ENCODE measurements at regions not wholly inside any gene's neighbourhood (a gene's known extent, or its start where the extent isn't known, plus 50 kb on each side); places are given as distances from the start of the nearest gene placed in this dataset.

DNA sequence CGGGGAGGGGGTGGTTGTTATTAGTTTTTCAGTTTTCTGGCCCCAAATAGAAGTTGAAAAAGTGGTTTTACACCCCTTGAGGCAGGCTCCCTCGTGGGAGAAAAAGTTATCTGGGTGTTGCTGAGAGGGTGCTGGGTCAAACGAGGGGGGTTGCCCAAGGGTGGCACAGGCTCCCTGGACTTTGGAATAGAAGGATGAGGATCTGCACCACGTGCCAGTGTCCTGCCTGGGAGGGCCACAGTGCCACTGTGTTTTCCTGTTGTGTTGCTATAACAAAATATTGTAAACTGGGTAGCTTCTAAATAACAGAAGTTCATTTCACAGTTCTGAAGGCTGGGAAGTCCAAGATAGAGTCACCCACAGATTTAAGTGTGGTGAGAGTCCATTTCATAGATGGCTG, 181.9 kb downstream of the CXCL12 start:
- H3K27me3 ChIP-seq (ENCODE audit: control insufficient read depth, extremely low read depth, insufficient read depth, low read length), result peaks cover 2% of the 10 kb centered on the region
- no peak for DNase-seq (ENCODE audit: low read depth, low spot score)
- no peaks in the 10 kb centered on the region for H4K20me1 ChIP-seq (ENCODE audit: control insufficient read depth, extremely low read depth, insufficient read depth, low read length)
- TF ChIP-seq EZH2 (IDR thresholded peaks at IDR 0.05; ENCODE audit: low read length), result no peak
- TF ChIP-seq, protein P1, sequence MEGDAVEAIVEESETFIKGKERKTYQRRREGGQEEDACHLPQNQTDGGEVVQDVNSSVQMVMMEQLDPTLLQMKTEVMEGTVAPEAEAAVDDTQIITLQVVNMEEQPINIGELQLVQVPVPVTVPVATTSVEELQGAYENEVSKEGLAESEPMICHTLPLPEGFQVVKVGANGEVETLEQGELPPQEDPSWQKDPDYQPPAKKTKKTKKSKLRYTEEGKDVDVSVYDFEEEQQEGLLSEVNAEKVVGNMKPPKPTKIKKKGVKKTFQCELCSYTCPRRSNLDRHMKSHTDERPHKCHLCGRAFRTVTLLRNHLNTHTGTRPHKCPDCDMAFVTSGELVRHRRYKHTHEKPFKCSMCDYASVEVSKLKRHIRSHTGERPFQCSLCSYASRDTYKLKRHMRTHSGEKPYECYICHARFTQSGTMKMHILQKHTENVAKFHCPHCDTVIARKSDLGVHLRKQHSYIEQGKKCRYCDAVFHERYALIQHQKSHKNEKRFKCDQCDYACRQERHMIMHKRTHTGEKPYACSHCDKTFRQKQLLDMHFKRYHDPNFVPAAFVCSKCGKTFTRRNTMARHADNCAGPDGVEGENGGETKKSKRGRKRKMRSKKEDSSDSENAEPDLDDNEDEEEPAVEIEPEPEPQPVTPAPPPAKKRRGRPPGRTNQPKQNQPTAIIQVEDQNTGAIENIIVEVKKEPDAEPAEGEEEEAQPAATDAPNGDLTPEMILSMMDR (optimal IDR thresholded peaks at IDR 0.05 in 1 of 3, IDR thresholded peaks at IDR 0.05 in 1 of 3, conservative IDR thresholded peaks at IDR 0.05 in 1 of 3; ENCODE audit: extremely low read depth in 1 of 3, insufficient read depth in 2 of 3, low read length in 3 of 3), result no peak
- H3K9me1 ChIP-seq (ENCODE audit: control insufficient read depth, extremely low read depth, insufficient read depth, low read length), result no peaks in the 10 kb centered on the region
- H3K9me3 ChIP-seq (ENCODE audit: control insufficient read depth, low read depth, low read length), result no peaks in the 10 kb centered on the region
- H2AFZ ChIP-seq (ENCODE audit: control insufficient read depth, low read length), result no peak overlapping the region
- no peaks in the 10 kb centered on the region for H3K79me2 ChIP-seq (ENCODE audit: control insufficient read depth, insufficient read depth, low read length)
- no peak for FAIRE-seq
- H3K4me1 ChIP-seq (ENCODE audit: control insufficient read depth, extremely low read depth, insufficient read depth, low read length), result no peaks in the 10 kb centered on the region
- dilution Hi-C loops (cut with MboI; ENCODE audit: extremely low pct_ligation_motif_present, low sequenced_read_pairs), result no loop called here
- no peak overlapping the region for H3K9ac ChIP-seq (ENCODE audit: control insufficient read depth, extremely low read depth, insufficient read depth, low read length)
- H3K4me2 ChIP-seq (ENCODE audit: control insufficient read depth, extremely low read depth, insufficient read depth, low read depth, low read length), result no peak overlapping the region
- no peak overlapping the region for H3K4me3 ChIP-seq (ENCODE audit: control insufficient read depth in 2 of 3, extremely low read depth in 1 of 3, insufficient read depth in 2 of 3, low read depth in 1 of 3, low read length in 3 of 3)
- no peak overlapping the region for H3K27ac ChIP-seq (ENCODE audit: control insufficient read depth, insufficient read depth, low read length)
- no peaks in the 10 kb centered on the region for H3K36me3 ChIP-seq (ENCODE audit: control insufficient read depth in 2 of 2, extremely low read depth in 1 of 2, insufficient read depth in 2 of 2, low read length in 2 of 2)

- dilution Hi-C loops (cut with MboI; ENCODE audit: extremely low pct_ligation_motif_present, low sequenced_read_pairs), result no loop called here
- H3K27me3 ChIP-seq (ENCODE audit: control insufficient read depth, extremely low read depth, insufficient read depth, low read length), result peaks cover 2% of the 10 kb centered on the region
- FAIRE-seq (no peak), DNase-seq (ENCODE audit: low read depth, low spot score) (no peak)
- TF ChIP-seq, protein P1 (optimal IDR thresholded peaks at IDR 0.05 in 1 of 3, IDR thresholded peaks at IDR 0.05 in 1 of 3, conservative IDR thresholded peaks at IDR 0.05 in 1 of 3; ENCODE audit: extremely low read depth in 1 of 3, insufficient read depth in 2 of 3, low read length in 3 of 3), result no peak
- TF ChIP-seq EZH2 (IDR thresholded peaks at IDR 0.05; ENCODE audit: low read length), result no peak
- no peaks in the 10 kb centered on the region for H3K79me2 ChIP-seq (ENCODE audit: control insufficient read depth, insufficient read depth, low read length)
- no peaks in the 10 kb centered on the region for H3K9me1 ChIP-seq (ENCODE audit: control insufficient read depth, extremely low read depth, insufficient read depth, low read length)
- no peak overlapping the region for H3K27ac ChIP-seq (ENCODE audit: control insufficient read depth, insufficient read depth, low read length)
- no peak overlapping the region for H3K9ac ChIP-seq (ENCODE audit: control insufficient read depth, extremely low read depth, insufficient read depth, low read length)
- H3K9me3 ChIP-seq (ENCODE audit: control insufficient read depth, low read depth, low read length), result no peaks in the 10 kb centered on the region
- no peaks in the 10 kb centered on the region for H3K36me3 ChIP-seq (ENCODE audit: control insufficient read depth in 2 of 2, extremely low read depth in 1 of 2, insufficient read depth in 2 of 2, low read length in 2 of 2)
- H4K20me1 ChIP-seq (ENCODE audit: control insufficient read depth, extremely low read depth, insufficient read depth, low read length), result no peaks in the 10 kb centered on the region
- no peak overlapping the region for H2AFZ ChIP-seq (ENCODE audit: control insufficient read depth, low read length)
- no peak overlapping the region for H3K4me2 ChIP-seq (ENCODE audit: control insufficient read depth, extremely low read depth, insufficient read depth, low read depth, low read length)
- H3K4me3 ChIP-seq (ENCODE audit: control insufficient read depth in 2 of 3, extremely low read depth in 1 of 3, insufficient read depth in 2 of 3, low read depth in 1 of 3, low read length in 3 of 3), result no peak overlapping the region
- no peaks in the 10 kb centered on the region for H3K4me1 ChIP-seq (ENCODE audit: control insufficient read depth, extremely low read depth, insufficient read depth, low read length)
These were observed 183.2 kb downstream of the CXCL12 start for GRCh38 chr10:44201656-44202055.
